MCF 10A (cell line): ENCODE measurements at regions not wholly inside any gene's neighbourhood (a gene's known extent, or its start where the extent isn't known, plus 50 kb on each side); places are given as distances from the start of the nearest gene placed in this dataset.
"Not testable (repeated sequence)": the region's sequence is repeated elsewhere in the genome, so short reads cannot be mapped to it uniquely, and the experiment has no call there.

Experiments
- BruUV-seq: library from RNA; stranded (reverse); fragments of 400-500 nt; replicated peaks from 2 replicates; lab custom pipeline; 2021; lab: Mats Ljungman, UMichigan
- CTCF ChIA-PET: fragments of 300-600 bp; sonication (Branson Sonifier 250); formaldehyde crosslinking; extraction: SDS; loops from one replicate; lab custom pipeline; 2021; ENCODE audit warnings: antibody characterized with exemption, inconsistent platforms; lab: Yijun Ruan, JAX
- POLR2A ChIA-PET: fragments of 300-600, 350-650 bp; sonication (Branson Sonifier 250); formaldehyde crosslinking; extraction: SDS; loops from one replicate; lab custom pipeline; 2020; ENCODE audit warnings: antibody characterized with exemption, inconsistent platforms; lab: Yijun Ruan, JAX
- DNase-seq: peaks from one replicate; pipeline ENCODE4 v3.0.0-alpha.2; 2018; ENCODE audit not compliant: unreplicated experiment
- H3K27ac Mint-ChIP-seq: one replicate; pipeline ENCODE4 v1.8.0; 2022; ENCODE audit warnings: mild to moderate bottlenecking, low read depth, mixed read lengths; ENCODE audit not compliant: unreplicated experiment
- H3K27me3 Mint-ChIP-seq: one replicate; pipeline ENCODE4 v1.8.0; 2022; ENCODE audit warnings: mixed read lengths; ENCODE audit not compliant: insufficient read depth, unreplicated experiment
- H3K36me3 Mint-ChIP-seq: one replicate; pipeline ENCODE4 v1.8.0; 2022; ENCODE audit warnings: mild to moderate bottlenecking, moderate library complexity, mixed read lengths; ENCODE audit not compliant: insufficient read depth, unreplicated experiment
- H3K4me1 Mint-ChIP-seq: one replicate; pipeline ENCODE4 v1.8.0; 2022; ENCODE audit warnings: mixed read lengths; ENCODE audit not compliant: insufficient read depth, unreplicated experiment
- H3K4me3 Mint-ChIP-seq: one replicate; pipeline ENCODE4 v1.8.0; 2022; ENCODE audit warnings: mild to moderate bottlenecking, moderate library complexity, mixed read lengths; ENCODE audit not compliant: unreplicated experiment
- H3K9me3 Mint-ChIP-seq: one replicate; pipeline ENCODE4 v1.8.0; 2022; ENCODE audit warnings: mixed read lengths; ENCODE audit not compliant: unreplicated experiment
- CTCF ChIP-seq: fragments of 200-600 bp; IDR thresholded peaks from one replicate; pipeline ENCODE4 v1.8.0; 2022; ENCODE audit warnings: antibody characterized with exemption, mild to moderate bottlenecking; ENCODE audit not compliant: unreplicated experiment
- intact Hi-C: fragments of 100-400 bp; cut with micrococcal nuclease; formaldehyde crosslinking; loops from 2 replicates; pipeline ENCODE4 v1.14.1; 2022

GRCh38 chr5:143524338-143524945 lies 121.0 kb upstream of the NR3C1 start:
- ChIA-PET POLR2A (interaction anchor here (1.3 to 3.2 kb wide), 2 partner anchors 11 to 29 kb away, joined by 6 to 17 read pairs; no protein-coding TSS in a partner anchor), CTCF (interaction anchor here (0.9 to 1.2 kb wide), 3 partner anchors 17 to 610 kb away, joined by 3 to 4 read pairs (median 4); no protein-coding TSS in a partner anchor)
- Mint-ChIP-seq H3K4me3 (no peak overlapping the region), H3K27ac (no peak overlapping the region), H3K36me3 (no peaks in the 10 kb centered on the region), H3K4me1 (no peaks in the 10 kb centered on the region), H3K9me3 (no peaks in the 10 kb centered on the region), H3K27me3 (no peaks in the 10 kb centered on the region)
- no peak for DNase-seq
- TF ChIP-seq CTCF: no peak
- no TSS peak for BruUV-seq
- intact Hi-C loops: no loop called here

GRCh38 chr5:143521846-143522400 lies 118.4 kb upstream of the NR3C1 start:
- no TSS peak for BruUV-seq
- Mint-ChIP-seq H3K9me3 (no peaks in the 10 kb centered on the region), H3K36me3 (no peaks in the 10 kb centered on the region), H3K4me3 (no peak overlapping the region), H3K27ac (no peak overlapping the region), H3K27me3 (no peaks in the 10 kb centered on the region), H3K4me1 (no peaks in the 10 kb centered on the region)
- ChIA-PET CTCF (interaction anchor here (0.8 to 1.9 kb wide), 5 partner anchors 10 to 508 kb away, joined by 3 to 9 read pairs (median 6); no protein-coding TSS in a partner anchor), POLR2A (interaction anchor here (0.7 kb wide), 2 partner anchors 9 to 21 kb away, joined by 3 to 4 read pairs; no protein-coding TSS in a partner anchor)
- intact Hi-C loops: no loop called here
- no peak for TF ChIP-seq CTCF
- no peak for DNase-seq

GRCh38 chr5:143521141-143521540 lies 117.7 kb upstream of the NR3C1 start:
- no peaks in the 10 kb centered on the region for H3K36me3 Mint-ChIP-seq
- H3K9me3 Mint-ChIP-seq: no peaks in the 10 kb centered on the region
- H3K27ac Mint-ChIP-seq: no peak overlapping the region
- ChIA-PET POLR2A (interaction anchor here (0.7 to 1.5 kb wide), 3 partner anchors 22 to 38 kb away, joined by 3 to 8 read pairs (median 4); no protein-coding TSS in a partner anchor), CTCF (interaction anchor here (0.8 to 1.9 kb wide), 4 partner anchors 10 to 508 kb away, joined by 3 to 9 read pairs (median 6); no protein-coding TSS in a partner anchor)
- BruUV-seq: no TSS peak
- H3K4me1 Mint-ChIP-seq: no peaks in the 10 kb centered on the region
- intact Hi-C loops: no loop called here
- no peak for TF ChIP-seq CTCF
- H3K27me3 Mint-ChIP-seq: no peaks in the 10 kb centered on the region
- no peak for DNase-seq
- H3K4me3 Mint-ChIP-seq: no peak overlapping the region

- intact Hi-C loops, H3K4me1 Mint-ChIP-seq, H3K27ac Mint-ChIP-seq, H3K36me3 Mint-ChIP-seq, H3K4me3 Mint-ChIP-seq, DNase-seq, H3K27me3 Mint-ChIP-seq, BruUV-seq, H3K9me3 Mint-ChIP-seq: not testable (repeated sequence)
- POLR2A ChIA-PET: interaction anchor here (1.0 kb wide), 1 partner anchor 43 kb away, joined by 3 read pairs; no protein-coding TSS in a partner anchor
- CTCF ChIA-PET: interaction anchor here (0.6 kb wide), 1 partner anchor 598 kb away, joined by 3 read pairs; no protein-coding TSS in a partner anchor
Observed at GRCh38 chr5:143519215-143519614, 115.7 kb upstream of the NR3C1 start.

GRCh38 chr5:143517824-143518223 lies 114.3 kb upstream of the NR3C1 start:
- not testable (repeated sequence) for H3K4me3 Mint-ChIP-seq, H3K4me1 Mint-ChIP-seq
- CTCF ChIA-PET: interaction anchor here (0.6 to 0.7 kb wide), 3 partner anchors 112 to 465 kb away, joined by 3 to 4 read pairs (median 3); no protein-coding TSS in a partner anchor

More at GRCh38 chr5:143517824-143518223, 114.3 kb upstream of the NR3C1 start:
- H3K9me3 Mint-ChIP-seq, H3K27ac Mint-ChIP-seq, H3K27me3 Mint-ChIP-seq, DNase-seq, H3K36me3 Mint-ChIP-seq, intact Hi-C loops, POLR2A ChIA-PET, BruUV-seq: not testable (repeated sequence)
